Adrenal gland (tissue), 9 donors: ENCODE measurements at regions not wholly inside any gene's neighbourhood (a gene's known extent, or its start where the extent isn't known, plus 50 kb on each side); places are given as distances from the start of the nearest gene placed in this dataset.

ENCODE experiments used
- DNase-seq, 7 donors: peaks; one replicate each; pipeline ENCODE4 v3.0.0-alpha.2; 2019 to 2020
- H3K27ac ChIP-seq, 5 donors: fragments of 200-600 bp; sonication (generic) in 4 of 5; 1 replicate in 3 of 5; 2 replicates in 2 of 5; pipeline versions ENCODE4 v1.5.1 to v1.8.0; 2016 to 2020; ENCODE audit warnings: mild to moderate bottlenecking in 1 of 5
- H3K27me3 ChIP-seq: fragments of 200-600 bp; 2 replicates; pipeline ENCODE4 v1.8.0; 2021
- H3K36me3 ChIP-seq, 2 donors: fragments of 200-600 bp; replicated peaks in 1 of 2; 1 replicate in 1 of 2; 2 replicates in 1 of 2; pipeline versions ENCODE4 v1.5.1 to v1.8.0; 2018 to 2022
- H3K4me1 ChIP-seq, 2 donors: fragments of 200-600 bp; replicated peaks in 1 of 2; 1 replicate in 1 of 2; 2 replicates in 1 of 2; pipeline versions ENCODE4 v1.5.1 to v1.8.0; 2018 to 2021
- H3K4me3 ChIP-seq, 4 donors: fragments of 200-600 bp; sonication (generic) in 3 of 4; one replicate each; pipeline ENCODE4 v1.5.1; 2016 to 2018
- H3K9me3 ChIP-seq, 3 donors: fragments of 200-600 bp; sonication (generic) in 1 of 3; replicated peaks in 1 of 3; 1 replicate in 2 of 3; 2 replicates in 1 of 3; pipeline versions ENCODE4 v1.5.1 to v1.8.0; 2016 to 2021
- CTCF ChIP-seq, 6 experiments: fragments of 450-650 bp in 4 of 6; fragments of 200-600 bp in 2 of 6; sonication (generic) in 1 of 6; IDR thresholded peaks; 1 replicate in 5 of 6; 2 replicates in 1 of 6; pipeline versions ENCODE4 v1.5.1 to v1.8.0; 2016 to 2021; ENCODE audit warnings: antibody characterized with exemption in 6 of 6, mild to moderate bottlenecking in 2 of 6, moderate library complexity in 1 of 6
- POLR2A ChIP-seq, 2 donors: fragments of 450-650 bp; IDR thresholded peaks; one replicate each; pipeline ENCODE4 v1.6.1; 2017; ENCODE audit warnings: antibody characterized with exemption in 2 of 2, mild to moderate bottlenecking in 2 of 2, moderate library complexity in 1 of 2
- WGBS, 4 donors: extraction: QIAGEN DNeasy Blood & Tissue Kit in 2 of 4; methylation state at CpG; one replicate each; pipeline versions ENCODE4 v1.1.5 to v1.1.7; 2013 to 2017; 5-methylcytosine and 5-hydroxymethylcytosine counted together
- intact Hi-C, 2 donors: fragments of 100-400 bp; cut with DNase I; formaldehyde crosslinking; loops; one replicate each; pipeline versions ENCODE4 v1.14.1 to v1.15.0; 2022 to 2023
- donor health status: healthy with polysubstance abuse.
- donor health status: Bipolar disorder and iron deficiency.
- donor health status: DM: yes; HTN: yes; CAD: no.
- donor health status: DM: no; HTN: no; CAD: no.
- donor health status: DM: no; HTN: no; CAD: no.

- Histone ChIP-seq H3K4me1 (no peaks in the 10 kb centered on the region), H3K36me3 (no peaks in the 10 kb centered on the region), H3K27me3 (no peaks in the 10 kb centered on the region), H3K27ac (no peak overlapping the region), H3K4me3 (no peak overlapping the region), H3K9me3 (no peaks in the 10 kb centered on the region)
- TF ChIP-seq CTCF (IDR thresholded peaks at IDR 0.05), result no peak
- no peak for TF ChIP-seq POLR2A (IDR thresholded peaks at IDR 0.05)
- intact Hi-C loops, result no loop called here
- WGBS, 4 donors, result 75 to 83% (median 79%) methylated on average over 4 of the region's 4 CpGs
- DNase-seq, result no peak
These were observed 546.9 kb upstream of the ADAMTS5 start for GRCh38 chr21:27513825-27514224.

GRCh38 chr21:27513016-27513415 lies 546.1 kb upstream of the ADAMTS5 start:
- 45 to 56% (median 50%) methylated on average over 1 of the region's 1 CpG for WGBS, 4 donors
- intact Hi-C loops, result no loop called here
- no peak for DNase-seq

GRCh38 chr21:27511233-27511632 lies 544.3 kb upstream of the ADAMTS5 start:
- no peak for TF ChIP-seq POLR2A (IDR thresholded peaks at IDR 0.05)
- Histone ChIP-seq H3K4me1 (no peaks in the 10 kb centered on the region), H3K27me3 (no peaks in the 10 kb centered on the region), H3K9me3 (no peaks in the 10 kb centered on the region), H3K36me3 (no peaks in the 10 kb centered on the region), H3K4me3 (no peak overlapping the region), H3K27ac (no peak overlapping the region)
- intact Hi-C loops, result no loop called here
- DNase-seq, result no peak

More at GRCh38 chr21:27513016-27513415, 546.1 kb upstream of the ADAMTS5 start:
- no peaks in the 10 kb centered on the region for H3K36me3 ChIP-seq
- no peak for TF ChIP-seq CTCF (IDR thresholded peaks at IDR 0.05)
- TF ChIP-seq POLR2A (IDR thresholded peaks at IDR 0.05), result no peak
- H3K27ac ChIP-seq, result no peak overlapping the region
- no peaks in the 10 kb centered on the region for H3K9me3 ChIP-seq
- no peaks in the 10 kb centered on the region for H3K4me1 ChIP-seq
- H3K27me3 ChIP-seq, result no peaks in the 10 kb centered on the region
- no peak overlapping the region for H3K4me3 ChIP-seq

- Histone ChIP-seq H3K4me3 (no peak overlapping the region), H3K9me3 (no peaks in the 10 kb centered on the region), H3K27ac (no peak overlapping the region), H3K36me3 (no peaks in the 10 kb centered on the region), H3K27me3 (no peaks in the 10 kb centered on the region), H3K4me1 (no peaks in the 10 kb centered on the region)
- 87 to 94% (median 90%) methylated on average over 4 of the region's 4 CpGs for WGBS, 4 donors
- TF ChIP-seq CTCF (IDR thresholded peaks at IDR 0.05) (no peak), POLR2A (IDR thresholded peaks at IDR 0.05) (no peak)
- intact Hi-C loops, result no loop called here
- no peak for DNase-seq
These were observed 540.8 kb upstream of the ADAMTS5 start for GRCh38 chr21:27507695-27508094.

- WGBS, 4 donors, result 18 to 39% (median 30%) methylated on average over 1 of the region's 1 CpG
- Histone ChIP-seq H3K36me3 (no peaks in the 10 kb centered on the region), H3K27me3 (no peaks in the 10 kb centered on the region), H3K4me3 (no peak overlapping the region), H3K27ac (no peak overlapping the region), H3K4me1 (no peaks in the 10 kb centered on the region), H3K9me3 (no peaks in the 10 kb centered on the region)
- DNase-seq, result no peak
- TF ChIP-seq CTCF (IDR thresholded peaks at IDR 0.05) (no peak), POLR2A (IDR thresholded peaks at IDR 0.05) (no peak)
- intact Hi-C loops, result no loop called here
These were observed 538.6 kb upstream of the ADAMTS5 start for GRCh38 chr21:27505516-27505915.
